HK-2 (cell line): ENCODE measurements at regions not wholly inside any gene's neighbourhood (a gene's known extent, or its start where the extent isn't known, plus 50 kb on each side); places are given as distances from the start of the nearest gene placed in this dataset.
"Not testable (repeated sequence)": the region's sequence is repeated elsewhere in the genome, so short reads cannot be mapped to it uniquely, and the experiment has no call there.

Source experiments
- DNase-seq: peaks from one replicate; pipeline ENCODE4 v3.0.0-alpha.2; 2018; ENCODE audit not compliant: unreplicated experiment

DNA sequence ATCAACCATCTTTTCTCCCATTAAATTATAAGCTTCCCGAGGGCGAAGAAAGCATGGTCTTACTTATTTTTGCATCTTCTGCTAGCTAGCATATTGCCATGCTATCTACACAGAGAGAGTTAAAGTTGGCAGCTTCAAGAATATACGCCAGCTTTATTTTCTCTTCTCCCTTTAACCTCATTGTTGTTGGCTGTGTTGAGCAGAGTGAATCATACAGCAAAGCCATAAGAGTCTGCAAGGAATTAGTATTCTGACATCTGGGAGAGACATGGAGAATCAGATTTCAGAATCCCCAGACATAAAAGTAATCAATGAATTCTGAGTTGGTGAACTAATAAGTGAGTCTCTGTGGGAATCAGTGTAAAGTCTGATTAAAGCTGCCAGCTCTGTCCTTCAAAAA is 649.6 kb upstream of the PTBP2 start:
- DNase-seq: no peak

DNA sequence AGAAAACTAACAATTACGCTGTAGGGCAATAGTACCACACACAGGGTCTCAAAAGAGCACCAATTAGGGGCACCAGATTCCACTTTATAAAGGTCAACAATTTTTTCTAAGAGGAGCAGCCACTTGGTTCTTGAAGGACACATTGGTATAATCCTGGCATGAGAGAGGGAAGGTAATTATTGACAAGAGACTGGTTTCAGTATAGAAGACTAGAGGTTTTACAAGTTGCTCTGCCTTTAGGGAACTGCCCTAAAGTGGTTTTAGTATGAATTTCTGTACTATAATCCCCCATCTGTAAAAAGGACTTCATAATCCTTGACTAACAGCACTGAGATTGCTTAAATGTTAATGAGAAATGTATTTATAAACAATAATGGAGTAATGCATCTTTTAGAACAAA is 648.5 kb upstream of the PTBP2 start:
- DNase-seq: no peak

- DNase-seq: no peak
Observed at GRCh38 chr1:96074422-96074821, 647.2 kb upstream of the PTBP2 start.

DNA sequence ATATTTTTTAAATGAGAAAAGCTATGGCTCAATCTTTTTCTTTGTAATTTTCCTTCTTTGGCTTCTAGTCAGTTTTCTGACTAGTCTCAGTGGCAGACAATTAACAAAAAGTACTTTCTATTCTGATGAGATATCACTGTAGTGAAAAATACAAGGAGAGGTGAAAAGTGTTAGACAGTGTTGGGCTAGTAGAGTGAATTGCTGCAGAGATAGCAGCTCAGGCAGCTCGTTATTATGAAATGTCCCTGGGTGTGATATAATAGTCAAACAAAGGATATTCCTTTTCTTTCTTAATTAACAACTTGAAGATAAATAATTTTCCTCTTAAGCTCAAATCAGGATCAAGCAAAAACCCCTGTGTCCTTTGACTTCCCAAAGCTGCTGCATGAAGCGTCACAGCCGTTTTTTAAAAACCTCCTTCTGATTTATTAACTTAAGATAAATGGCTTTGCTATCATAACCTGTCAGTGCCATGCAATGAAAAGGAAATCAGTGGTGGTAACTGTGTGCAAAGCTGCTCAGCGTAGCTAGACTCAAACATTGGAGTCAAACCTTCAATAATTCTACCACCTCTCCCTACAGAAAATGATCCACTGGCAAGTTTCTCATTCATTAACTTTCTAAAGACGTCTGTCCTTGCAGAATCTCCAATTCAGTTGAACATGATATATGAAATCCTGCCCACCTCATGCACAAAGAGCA is 646.6 kb upstream of the PTBP2 start:
- no peak for DNase-seq

DNA sequence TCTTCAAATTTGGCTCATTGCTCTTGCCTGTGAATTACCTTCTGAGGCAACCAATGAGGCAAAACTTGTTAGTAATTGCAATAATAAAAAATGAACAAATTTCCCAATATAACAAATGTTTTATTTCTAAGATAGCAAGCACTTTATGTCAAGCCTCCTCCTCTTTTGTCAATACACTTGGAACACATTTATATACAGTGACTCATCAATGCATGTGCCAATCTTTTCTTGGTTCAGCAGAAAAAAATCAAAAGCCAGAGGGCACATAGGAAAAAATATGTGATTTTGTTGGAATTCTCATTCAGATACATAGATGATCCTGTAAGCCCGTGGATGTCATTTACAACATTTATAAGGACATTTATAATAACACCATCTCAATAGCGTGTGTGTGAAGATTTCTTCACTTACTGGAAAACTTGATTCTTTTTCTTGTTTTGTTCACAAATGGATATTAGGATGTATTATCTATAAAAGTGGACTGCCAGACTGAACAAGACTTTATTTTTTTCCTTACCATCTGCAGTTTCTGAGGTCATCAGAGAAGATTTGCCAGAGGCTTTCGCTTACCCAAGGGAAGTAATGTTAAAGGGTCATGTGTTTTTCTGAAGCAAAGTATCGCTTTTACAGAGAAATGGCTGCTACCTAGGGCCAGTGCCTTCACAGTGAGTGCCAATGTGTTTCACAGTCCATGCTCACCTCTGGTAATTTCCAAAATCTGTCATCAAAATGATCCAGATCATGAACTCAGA is 645.7 kb upstream of the PTBP2 start:
- no peak for DNase-seq

GRCh38 chr1:96076589-96076988 is 645.0 kb upstream of the PTBP2 start:
- no peak for DNase-seq

DNA sequence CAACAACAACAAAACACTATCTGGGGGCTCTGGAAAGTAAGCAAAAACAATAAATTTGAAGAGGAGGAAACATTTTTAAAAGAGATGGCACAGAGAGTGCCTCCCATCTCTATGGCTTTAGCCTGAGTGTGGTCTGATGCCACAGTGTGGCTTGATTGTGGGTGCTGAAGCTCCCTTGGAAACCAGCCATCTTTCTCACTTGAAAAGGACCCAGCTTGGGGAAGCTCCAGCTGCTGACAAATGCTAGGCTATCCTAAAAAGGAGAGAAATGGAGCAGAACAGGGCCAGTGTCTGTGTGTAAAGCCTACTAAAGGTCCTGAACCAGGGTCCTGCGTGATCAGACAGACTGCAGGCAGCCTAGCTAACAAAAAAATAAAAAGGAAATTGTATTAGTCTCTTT is 642.0 kb upstream of the PTBP2 start:
- DNase-seq: no peak

DNA sequence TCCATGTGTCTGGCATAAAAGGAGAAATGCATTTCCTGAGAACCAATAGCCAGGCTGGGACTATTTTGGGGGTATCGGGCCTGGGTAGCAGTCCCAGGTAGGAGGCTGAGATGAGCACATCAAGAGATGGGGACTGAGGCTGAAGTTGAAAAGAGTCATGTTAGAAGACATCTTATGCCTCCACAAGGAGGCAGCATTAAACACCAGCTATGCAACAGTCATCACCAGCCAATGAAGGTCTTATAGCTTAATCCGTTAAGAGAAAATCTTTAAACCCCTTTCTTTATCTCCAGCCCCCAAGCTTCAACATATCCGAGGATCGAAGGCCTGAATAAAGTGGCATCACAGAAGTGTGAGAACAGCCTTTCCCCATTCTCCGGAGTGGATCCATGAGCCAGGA is 640.7 kb upstream of the PTBP2 start:
- DNase-seq: no peak

- DNase-seq: no peak
Observed at GRCh38 chr1:96087719-96088118, 633.9 kb upstream of the PTBP2 start.

DNA sequence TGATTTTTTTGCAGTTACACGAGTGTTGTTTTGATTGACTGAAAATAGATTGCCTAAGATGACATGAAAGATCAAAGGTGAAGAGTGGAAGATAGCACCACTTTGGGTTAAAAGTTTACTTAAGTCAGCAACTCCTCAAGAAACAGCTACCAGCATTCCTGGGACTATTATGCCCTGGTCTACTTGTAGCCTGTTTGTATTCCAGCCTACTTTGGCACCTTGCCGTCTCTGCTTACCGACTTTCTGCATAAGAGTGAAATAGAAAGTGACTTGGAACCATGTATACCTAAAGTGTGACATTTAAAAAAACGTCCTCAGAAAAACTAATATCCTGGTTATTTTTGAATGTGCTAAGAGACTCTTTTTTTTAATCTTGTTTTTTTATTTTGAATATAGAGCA is 631.5 kb upstream of the PTBP2 start:
- DNase-seq: no peak

DNA sequence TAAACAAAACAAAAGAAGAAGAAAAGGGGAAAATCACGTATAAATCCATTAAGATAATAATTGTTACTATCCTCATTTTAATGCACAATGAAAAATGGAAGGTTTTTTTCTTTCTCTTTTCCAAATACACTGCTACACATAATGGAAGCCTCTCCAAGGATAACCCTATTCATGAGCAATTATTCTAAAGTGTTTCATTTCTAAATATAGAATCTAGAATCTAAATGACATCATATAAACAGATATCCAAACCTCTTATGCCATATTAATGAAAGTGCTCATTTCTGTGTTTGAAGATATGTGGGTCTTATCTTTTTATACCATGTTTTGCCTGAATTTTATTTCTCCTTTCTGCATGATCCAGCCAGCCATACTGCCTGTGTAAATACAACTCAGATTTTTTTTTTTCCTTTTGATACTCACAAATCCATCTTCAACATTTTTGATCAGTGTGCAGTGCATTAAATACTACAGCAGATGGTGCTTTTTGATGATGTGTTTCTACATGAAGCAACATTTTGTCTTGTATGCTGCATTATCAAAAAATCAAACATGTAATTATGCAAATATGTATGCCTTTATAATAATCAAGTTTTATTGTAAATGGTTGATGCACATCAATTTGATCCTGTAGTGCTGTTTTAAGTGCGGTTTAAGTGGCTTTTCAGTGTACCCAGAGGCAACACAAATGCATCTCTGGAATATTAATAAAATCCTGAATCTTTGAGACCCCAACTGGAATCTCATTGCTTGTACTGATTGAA is 625.6 kb upstream of the PTBP2 start:
- DNase-seq: no peak

GRCh38 chr1:96096613-96097321 is 624.8 kb upstream of the PTBP2 start:
- no peak for DNase-seq

- DNase-seq: no peak
Observed at GRCh38 chr1:96104506-96104905, 617.1 kb upstream of the PTBP2 start.

DNA sequence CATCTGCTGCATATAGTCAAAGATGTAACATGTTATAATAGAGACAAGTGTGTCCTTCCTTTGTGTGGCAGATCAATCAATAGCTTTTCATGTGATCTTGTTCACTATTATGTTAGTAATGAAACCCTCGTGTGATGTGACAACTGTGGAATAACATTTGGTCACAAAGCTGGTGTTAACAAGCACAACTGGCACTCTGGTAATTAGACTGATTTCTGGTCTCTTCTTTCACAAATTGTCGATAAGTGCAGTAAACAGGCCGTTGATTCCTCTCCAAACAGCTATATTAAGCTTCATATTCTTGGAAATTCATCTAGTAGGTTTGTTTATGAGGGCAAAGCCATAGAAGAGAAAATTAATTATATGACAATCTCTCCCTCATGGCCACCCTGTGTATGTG is 616.7 kb upstream of the PTBP2 start:
- no peak for DNase-seq

DNA sequence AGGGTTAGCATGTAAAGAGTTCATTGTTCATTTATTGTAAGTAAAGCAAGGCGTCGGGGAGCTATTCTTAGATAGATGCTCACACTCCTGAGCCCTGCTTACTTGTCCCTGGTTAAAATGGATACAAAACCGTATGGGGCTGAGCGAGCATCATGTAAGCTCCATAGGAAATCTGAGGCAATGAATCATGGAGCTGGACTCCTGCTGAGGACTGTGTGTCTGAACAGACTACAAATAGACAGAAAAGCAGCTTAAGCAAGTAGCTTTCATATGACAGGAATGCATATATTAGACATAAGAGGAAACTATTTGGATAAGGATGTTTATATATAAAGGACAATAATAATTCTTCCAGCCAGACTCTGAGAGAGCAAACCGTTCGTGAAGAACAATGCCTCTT is 604.9 kb upstream of the PTBP2 start:
- DNase-seq: no peak

DNA sequence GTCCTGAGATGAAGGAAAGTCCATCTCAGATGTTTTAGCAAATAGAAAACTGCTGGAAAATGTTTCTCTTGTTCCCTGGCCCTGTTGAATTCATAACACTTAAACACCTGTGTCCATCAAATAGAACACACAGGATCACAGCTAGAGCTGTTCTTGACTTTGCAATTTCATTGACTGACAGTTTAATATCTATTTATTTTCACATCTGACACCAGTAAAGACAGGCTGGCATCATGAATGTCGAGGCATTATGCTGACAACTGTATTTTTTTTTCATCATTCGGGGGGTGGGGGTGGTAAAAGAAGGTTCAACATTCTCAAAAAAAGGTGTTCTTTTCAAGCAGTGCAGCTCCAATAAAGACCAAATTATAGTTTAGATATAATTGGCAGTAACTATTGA is 591.2 kb upstream of the PTBP2 start:
- no peak for DNase-seq

GRCh38 chr1:96144636-96145035 is 576.9 kb upstream of the PTBP2 start:
- no peak for DNase-seq

GRCh38 chr1:96145492-96145891 is 576.1 kb upstream of the PTBP2 start:
- no peak for DNase-seq

DNA sequence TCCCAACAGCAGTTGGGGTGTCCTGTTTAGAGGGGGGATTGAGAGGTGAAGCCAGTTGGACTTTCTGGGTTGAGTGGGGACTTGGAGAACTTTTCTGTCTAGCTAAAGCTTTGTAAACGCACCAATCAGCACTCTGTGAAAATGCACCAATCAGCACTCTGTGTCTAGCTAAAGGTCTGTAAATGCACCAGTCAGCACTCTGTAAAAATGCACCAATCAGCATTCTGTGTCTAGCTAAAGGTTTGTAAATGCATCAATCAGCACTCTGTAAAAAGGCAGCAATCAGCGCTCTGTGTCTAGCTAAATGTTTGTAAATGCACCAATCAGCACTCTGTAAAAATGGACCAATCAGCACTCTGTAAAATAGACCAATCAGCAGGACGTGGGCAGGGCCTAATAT is 568.6 kb upstream of the PTBP2 start:
- not testable (repeated sequence) for DNase-seq

- no peak for DNase-seq
Observed at GRCh38 chr1:96157101-96157500, 564.5 kb upstream of the PTBP2 start.

DNA sequence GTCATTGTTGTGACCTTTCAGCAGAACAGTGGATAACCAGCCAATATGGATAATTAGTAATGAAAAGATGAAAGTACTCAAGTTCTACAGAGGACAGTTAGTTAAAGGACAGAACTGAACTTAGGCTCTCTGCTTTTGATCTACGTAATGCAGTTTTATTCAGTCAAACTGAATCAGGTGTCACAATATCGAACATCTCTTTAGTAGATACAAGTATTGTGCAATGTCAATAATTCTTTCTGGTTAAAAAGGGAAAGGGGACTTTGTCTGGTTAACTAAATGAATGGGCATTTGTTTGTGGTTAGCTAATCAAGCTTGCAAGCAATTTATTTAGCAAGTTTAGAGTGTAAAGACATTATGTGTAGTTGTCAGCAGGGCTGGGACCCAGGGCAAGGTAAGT is 562.2 kb upstream of the PTBP2 start:
- DNase-seq: no peak

GRCh38 chr1:96164053-96164452 is 557.5 kb upstream of the PTBP2 start:
- DNase-seq: no peak
